ENCODE measurements at regions not wholly inside any gene's neighbourhood (a gene's known extent, or its start where the extent isn't known, plus 50 kb on each side); places are given as distances from the start of the nearest gene placed in this dataset.

DNA sequence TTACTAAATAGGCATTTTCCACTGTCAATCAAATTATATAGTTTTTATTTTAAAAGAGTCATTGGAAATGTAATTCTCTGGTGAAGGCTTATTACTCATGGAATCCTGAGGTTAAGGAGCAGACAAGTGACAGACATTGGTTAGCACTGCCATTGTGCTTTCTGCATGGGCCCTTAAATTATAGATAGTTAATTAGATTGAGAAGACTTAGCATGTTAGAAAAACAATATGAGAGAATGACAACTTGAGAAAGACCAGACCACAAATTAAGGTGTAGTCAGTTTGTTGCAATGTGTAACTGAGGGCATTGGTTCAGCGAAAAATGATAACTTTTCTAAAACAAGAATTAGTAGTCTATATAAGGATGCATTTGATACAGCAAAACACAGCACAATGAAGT is 195.5 kb downstream of the SLITRK6 start:
- TF ChIP-seq, protein P1, sequence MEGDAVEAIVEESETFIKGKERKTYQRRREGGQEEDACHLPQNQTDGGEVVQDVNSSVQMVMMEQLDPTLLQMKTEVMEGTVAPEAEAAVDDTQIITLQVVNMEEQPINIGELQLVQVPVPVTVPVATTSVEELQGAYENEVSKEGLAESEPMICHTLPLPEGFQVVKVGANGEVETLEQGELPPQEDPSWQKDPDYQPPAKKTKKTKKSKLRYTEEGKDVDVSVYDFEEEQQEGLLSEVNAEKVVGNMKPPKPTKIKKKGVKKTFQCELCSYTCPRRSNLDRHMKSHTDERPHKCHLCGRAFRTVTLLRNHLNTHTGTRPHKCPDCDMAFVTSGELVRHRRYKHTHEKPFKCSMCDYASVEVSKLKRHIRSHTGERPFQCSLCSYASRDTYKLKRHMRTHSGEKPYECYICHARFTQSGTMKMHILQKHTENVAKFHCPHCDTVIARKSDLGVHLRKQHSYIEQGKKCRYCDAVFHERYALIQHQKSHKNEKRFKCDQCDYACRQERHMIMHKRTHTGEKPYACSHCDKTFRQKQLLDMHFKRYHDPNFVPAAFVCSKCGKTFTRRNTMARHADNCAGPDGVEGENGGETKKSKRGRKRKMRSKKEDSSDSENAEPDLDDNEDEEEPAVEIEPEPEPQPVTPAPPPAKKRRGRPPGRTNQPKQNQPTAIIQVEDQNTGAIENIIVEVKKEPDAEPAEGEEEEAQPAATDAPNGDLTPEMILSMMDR (conservative IDR thresholded peaks at IDR 0.05 in 1 of 2, IDR thresholded peaks at IDR 0.05 in 1 of 2; ENCODE audit: low read depth in 1 of 2, low read length in 2 of 2): no peak
- no peak for TF ChIP-seq EZH2 (IDR thresholded peaks at IDR 0.05; ENCODE audit: low read length, missing control alignments)
